AG08395 (cell line): ENCODE measurements at regions not wholly inside any gene's neighbourhood (a gene's known extent, or its start where the extent isn't known, plus 50 kb on each side); places are given as distances from the start of the nearest gene placed in this dataset.
A peak's percentile ranks its signal among the peaks of the same experiment; 100 is the strongest.

Source experiments
- DNase-seq: peaks from one replicate; pipeline ENCODE4 v3.0.0; 2012; ENCODE audit warnings: mixed read lengths, low spot score

- DNase-seq: no peak
Measured at GRCh38 chr12:25755136-25755970, 202.3 kb upstream of the LMNTD1 start.

DNA sequence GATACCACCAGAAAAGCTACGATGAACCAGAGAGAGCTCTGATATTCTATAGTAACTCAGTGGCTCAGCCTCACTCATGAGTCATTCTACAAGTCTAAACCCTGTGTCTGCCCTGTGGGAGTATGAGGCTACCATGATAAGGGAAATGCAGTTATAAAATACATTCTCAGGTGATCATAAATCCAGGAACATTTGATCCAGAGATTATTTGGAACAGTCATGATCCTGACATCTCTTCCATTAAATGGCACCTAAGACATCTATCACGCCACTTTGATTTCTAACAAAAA, 202.6 kb upstream of the RASSF8 start:
- no peak for DNase-seq

DNA sequence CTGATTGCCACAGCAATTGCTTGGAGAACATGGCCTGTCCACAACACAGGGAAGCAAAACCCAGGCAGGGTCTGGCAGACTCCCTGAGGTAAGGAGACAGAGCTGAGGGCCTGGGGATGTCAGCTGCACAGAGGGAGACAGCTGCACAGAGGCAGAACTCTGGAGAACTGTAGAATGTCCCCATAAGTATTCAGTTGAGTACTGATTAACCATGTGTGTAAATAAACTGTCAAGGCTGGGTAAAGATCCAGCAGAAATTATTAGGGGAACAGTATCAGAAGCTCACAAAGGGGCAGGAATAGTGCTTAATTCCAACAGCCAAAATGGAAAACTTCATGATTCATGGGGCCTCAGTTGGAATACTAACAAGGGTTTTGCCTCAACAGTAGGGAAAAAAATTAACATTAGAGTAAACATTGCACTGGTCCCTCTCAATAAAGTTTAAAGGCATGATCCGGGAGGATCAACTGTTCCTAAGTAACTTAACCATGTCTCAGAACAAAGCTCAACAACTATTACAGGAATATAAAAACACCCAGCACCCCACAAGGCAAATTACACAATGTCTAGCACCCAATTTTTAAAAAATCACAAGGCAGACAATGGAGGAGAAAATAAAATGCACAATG, 201.3 kb upstream of the RASSF8 start:
- DNase-seq: no peak

- no peak for DNase-seq
Measured at GRCh38 chr12:25759752-25760151, 198.7 kb upstream of the RASSF8 start.

DNA sequence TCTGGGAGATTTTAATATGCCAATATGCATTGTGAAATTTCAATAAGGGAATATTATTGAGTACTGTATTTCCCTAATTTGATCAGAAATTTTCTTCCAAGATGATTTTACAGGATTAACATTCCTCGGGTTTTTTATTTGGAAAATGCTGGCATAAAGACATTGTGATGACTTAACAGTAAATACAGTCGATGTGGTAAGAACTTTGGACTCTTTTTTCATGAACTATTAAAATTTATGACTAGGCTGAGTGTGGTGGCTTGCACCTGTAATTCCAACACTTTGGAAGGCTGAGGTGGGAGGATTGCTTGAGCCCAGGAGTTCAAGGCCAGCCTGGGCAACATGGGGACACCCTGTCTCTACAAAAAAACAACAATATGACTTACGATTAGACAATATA, 197.1 kb upstream of the RASSF8 start:
- no peak for DNase-seq

GRCh38 chr12:25764409-25764808, 194.1 kb upstream of the RASSF8 start:
- DNase-seq: no peak

DNA sequence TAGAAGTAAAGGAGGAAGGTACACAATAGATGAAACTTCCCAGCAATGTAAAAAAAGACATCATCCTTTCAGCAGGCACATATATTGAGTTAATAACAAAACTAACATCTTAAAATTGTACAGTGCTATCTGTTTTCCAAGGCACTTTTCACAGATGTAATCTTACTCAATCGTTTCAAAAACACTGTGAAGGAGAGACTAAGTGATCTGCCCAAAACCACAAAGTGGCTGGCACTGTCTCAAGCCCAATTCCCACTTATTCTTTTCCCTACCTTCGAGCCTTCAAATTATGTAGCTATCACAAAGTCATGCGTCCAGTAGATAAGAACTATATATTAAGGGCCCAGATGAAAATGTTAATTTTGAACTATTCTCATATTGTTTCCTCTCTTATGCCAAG, 193.6 kb upstream of the RASSF8 start:
- no peak for DNase-seq

GRCh38 chr12:25767606-25768005, 190.9 kb upstream of the RASSF8 start:
- peak; percentile 43 for DNase-seq

DNA sequence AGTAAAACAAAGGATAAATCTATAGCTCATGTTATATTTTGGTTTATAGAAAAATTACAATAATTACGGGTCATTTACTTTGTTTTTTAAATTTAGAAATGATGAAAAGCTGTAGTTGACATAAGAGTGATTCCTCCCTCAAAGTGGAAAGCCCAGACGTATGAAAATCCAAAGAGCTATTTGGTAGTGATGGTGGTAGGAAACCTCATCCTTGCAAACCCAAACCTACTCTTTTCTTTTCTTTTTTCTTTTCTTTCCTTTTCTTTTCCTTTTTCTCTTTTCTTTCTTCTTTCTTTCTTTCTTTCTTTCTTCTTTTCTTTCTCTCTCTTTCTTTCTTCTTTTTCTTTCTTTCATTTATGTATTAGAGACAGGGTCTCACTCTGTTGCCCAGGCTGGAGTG, 190.3 kb upstream of the RASSF8 start:
- no peak for DNase-seq

GRCh38 chr12:25769082-25769945, 189.2 kb upstream of the RASSF8 start:
- peak; percentile 78 for DNase-seq

DNA sequence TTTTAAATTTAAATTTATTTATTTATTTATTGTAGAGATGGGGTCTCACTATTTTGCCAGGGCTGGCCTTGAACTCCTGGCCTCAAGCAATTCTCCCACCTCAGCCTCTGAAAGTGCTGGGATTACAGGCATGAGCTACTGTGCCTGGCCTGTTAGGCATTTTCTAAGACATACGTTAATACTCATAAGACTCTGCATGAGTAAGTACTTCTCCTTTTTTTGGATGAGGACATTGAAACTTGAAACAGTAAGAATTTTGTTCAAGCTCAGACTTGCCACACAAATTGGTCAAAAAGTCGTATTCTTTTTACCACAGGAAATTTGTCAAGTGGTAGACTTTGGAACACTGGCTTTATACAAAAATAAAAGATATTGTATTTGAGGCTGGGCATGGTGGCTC, 187.4 kb upstream of the RASSF8 start:
- DNase-seq: no peak

DNA sequence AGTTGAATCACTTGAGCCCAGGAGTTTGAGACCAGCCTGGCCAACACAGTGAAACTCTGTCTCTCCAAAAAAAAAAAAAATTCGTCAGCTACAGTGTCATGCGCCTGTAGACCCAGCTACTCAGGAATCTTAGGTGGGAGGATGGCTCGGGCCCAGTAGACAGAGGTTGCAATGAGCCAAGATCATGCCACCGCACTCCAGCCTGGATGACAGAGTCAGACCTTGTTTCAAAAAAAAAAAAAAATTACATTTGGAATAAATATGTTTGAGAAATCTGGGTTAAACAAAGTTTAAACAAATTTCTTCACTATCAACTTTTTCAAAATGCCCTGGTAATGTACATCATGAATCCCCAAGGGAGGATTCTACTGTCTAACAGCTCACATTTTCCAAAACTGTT, 187.0 kb upstream of the RASSF8 start:
- no peak for DNase-seq

- DNase-seq: peak; percentile 29
Measured at GRCh38 chr12:25775968-25776367, 182.5 kb upstream of the RASSF8 start.

GRCh38 chr12:25780771-25781170, 177.7 kb upstream of the RASSF8 start:
- DNase-seq: no peak

DNA sequence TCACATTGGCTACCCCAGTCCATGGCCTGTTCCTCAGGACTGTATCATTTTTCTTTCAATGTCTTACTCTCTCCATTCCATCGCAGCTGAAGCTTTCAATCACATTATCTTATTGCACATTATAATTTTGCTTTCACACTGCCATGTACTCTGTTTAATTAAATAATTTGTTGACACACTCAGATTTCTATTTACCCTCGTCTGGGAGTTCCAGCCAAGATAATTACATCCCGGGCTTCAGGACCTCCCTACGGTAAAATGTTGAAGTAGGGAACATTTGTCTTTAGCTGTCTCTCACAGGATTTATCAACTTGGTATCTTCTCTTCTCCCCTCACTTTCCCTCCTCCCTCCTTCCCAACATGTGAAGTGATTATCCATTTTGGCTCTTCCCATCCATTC, 177.2 kb upstream of the RASSF8 start:
- DNase-seq: no peak

DNA sequence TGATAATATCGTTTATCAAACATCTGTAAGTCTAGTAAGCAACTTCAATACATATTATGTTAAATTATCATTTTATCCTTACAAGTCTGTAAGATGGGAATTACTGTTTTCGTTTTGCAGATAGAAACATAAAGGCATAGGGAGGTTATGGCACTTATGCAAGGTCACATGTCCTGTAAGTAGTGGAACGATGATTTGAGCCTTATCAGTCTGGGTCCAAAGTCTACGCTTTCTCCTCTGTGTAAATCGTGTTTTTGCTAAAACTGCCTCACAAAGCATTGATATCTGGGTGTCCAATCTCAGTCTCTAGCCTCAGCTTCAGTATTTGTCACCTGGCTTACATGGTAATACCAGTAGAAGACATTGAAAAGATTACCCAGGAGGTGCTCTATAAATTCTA, 174.9 kb upstream of the RASSF8 start:
- DNase-seq: no peak

DNA sequence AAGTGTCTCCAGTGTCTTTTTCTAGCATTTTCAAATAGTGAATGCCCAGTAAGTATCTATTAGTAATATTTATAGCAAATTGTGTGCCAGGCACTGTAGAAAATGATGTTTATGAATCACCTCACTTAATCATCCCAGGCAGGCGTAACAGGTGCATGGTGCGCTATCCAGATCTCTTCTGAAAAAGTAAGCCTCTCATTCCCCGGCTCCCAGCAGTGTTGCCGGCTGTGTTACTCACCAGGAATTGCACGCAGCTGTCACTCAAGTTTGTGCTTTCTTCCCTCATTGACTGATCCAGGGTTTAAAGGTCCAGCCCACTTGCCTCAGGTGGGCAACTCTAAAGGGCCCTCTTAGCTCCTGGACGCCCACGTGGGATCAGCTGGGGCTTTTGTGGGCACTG, 173.8 kb upstream of the RASSF8 start:
- DNase-seq: no peak

- no peak for DNase-seq
Measured at GRCh38 chr12:25785134-25785533, 173.3 kb upstream of the RASSF8 start.

GRCh38 chr12:25787701-25788100, 170.8 kb upstream of the RASSF8 start:
- no peak for DNase-seq

- no peak for DNase-seq
Measured at GRCh38 chr12:25788707-25789442, 169.6 kb upstream of the RASSF8 start.

- DNase-seq: no peak
Measured at GRCh38 chr12:25789541-25789944, 168.9 kb upstream of the RASSF8 start.

- no peak for DNase-seq
Measured at GRCh38 chr12:25792031-25792430, 166.5 kb upstream of the RASSF8 start.
